Psoas muscle (tissue), 7 donors: ENCODE measurements at regions not wholly inside any gene's neighbourhood (a gene's known extent, or its start where the extent isn't known, plus 50 kb on each side); places are given as distances from the start of the nearest gene placed in this dataset.

ENCODE experiments used
- ATAC-seq, 4 donors: fragments of 200-7000 bp; cut with Tn5 transposase; one replicate each; pipeline ENCODE4 v1.9.1; 2020; ENCODE audit warnings: moderate library complexity in 3 of 4, mild to moderate bottlenecking in 2 of 4
- DNase-seq, 2 donors: peaks; one replicate each; pipeline ENCODE4 v3.0.0-alpha.2; 2020
- H3K27ac ChIP-seq: fragments of 200-600 bp; one replicate; pipeline ENCODE4 v1.8.0; 2022
- H3K27me3 ChIP-seq, 3 donors: fragments of 200-600 bp in 1 of 3; one replicate each; pipeline versions ENCODE4 v1.6.1 to v1.8.0; 2013 to 2022; ENCODE audit warnings: low read length in 2 of 3, mild to moderate bottlenecking in 2 of 3, moderate library complexity in 1 of 3; ENCODE audit not compliant: insufficient read depth in 3 of 3
- H3K36me3 ChIP-seq, 2 donors: fragments of 200-600 bp in 1 of 2; one replicate each; pipeline versions ENCODE4 v1.6.1 to v1.8.0; 2013 to 2022; ENCODE audit warnings: low read depth in 1 of 2, mild to moderate bottlenecking in 1 of 2, moderate library complexity in 1 of 2; ENCODE audit not compliant: insufficient read depth in 1 of 2
- H3K4me1 ChIP-seq: fragments of 200-600 bp; one replicate; pipeline ENCODE4 v1.8.0; 2022
- H3K4me3 ChIP-seq: fragments of 200-600 bp; one replicate; pipeline ENCODE4 v1.8.0; 2022; ENCODE audit warnings: mild to moderate bottlenecking
- H3K9me3 ChIP-seq: fragments of 200-600 bp; one replicate; pipeline ENCODE4 v1.8.0; 2022
- WGBS, 3 donors: extraction: QIAGEN DNeasy Blood & Tissue Kit; methylation state at CpG; one replicate each; pipeline versions ENCODE4 v1.1.6 to v1.1.7; 2013; 5-methylcytosine and 5-hydroxymethylcytosine counted together
- intact Hi-C, 2 donors: fragments of 100-400 bp; cut with DNase I; formaldehyde crosslinking; loops; one replicate each; pipeline versions ENCODE4 v1.11.0 to v1.14.2; 2022
- TF ChIP-seq, protein P1 (sequence below): fragments of 200-600 bp; IDR thresholded peaks from one replicate; pipeline ENCODE4 v1.8.0; 2022; ENCODE audit warnings: antibody characterized with exemption
- donor health status: healthy with polysubstance abuse.
- donor health status: DM: no; HTN: no; CAD: no; lungs with moderate emphysema.
- donor health status: Bipolar disorder and iron deficiency.
- donor health status: healthy.
- donor health status: DM: yes; HTN: yes; CAD: no.
- donor health status: DM: no; HTN: no; CAD: no.
- donor health status: DM: yes; HTN: yes; CAD: no.

DNA sequence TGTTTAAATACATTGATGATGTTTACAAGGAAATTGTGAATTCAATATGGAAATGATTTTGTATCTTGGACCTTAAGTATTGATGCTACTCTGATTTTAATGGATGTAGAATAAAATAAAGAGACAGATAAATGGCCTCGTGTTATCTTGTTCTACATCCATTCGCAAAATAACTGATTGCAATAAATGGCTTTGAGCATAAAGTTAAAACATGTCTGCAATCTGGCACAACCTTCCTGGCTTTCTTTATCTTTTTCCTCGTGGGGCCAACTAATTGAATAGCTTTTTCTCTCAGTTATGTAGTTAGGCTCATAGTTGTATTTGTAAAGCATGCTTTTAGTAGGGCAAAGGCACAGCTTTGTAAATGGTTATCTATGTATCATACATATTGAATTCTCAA, 691.4 kb downstream of the CDH8 start:
- Histone ChIP-seq H3K27me3 (no peaks in the 10 kb centered on the region), H3K4me3 (no peak overlapping the region), H3K36me3 (no peaks in the 10 kb centered on the region), H3K27ac (no peak overlapping the region), H3K4me1 (no peaks in the 10 kb centered on the region), H3K9me3 (no peaks in the 10 kb centered on the region)
- intact Hi-C loops = no loop called here
- WGBS, 3 donors = 66 to 70% (median 69%) methylated on average over 3 of the region's 3 CpGs
- ATAC-seq = no peak
- DNase-seq = no peak
- TF ChIP-seq, protein P1, sequence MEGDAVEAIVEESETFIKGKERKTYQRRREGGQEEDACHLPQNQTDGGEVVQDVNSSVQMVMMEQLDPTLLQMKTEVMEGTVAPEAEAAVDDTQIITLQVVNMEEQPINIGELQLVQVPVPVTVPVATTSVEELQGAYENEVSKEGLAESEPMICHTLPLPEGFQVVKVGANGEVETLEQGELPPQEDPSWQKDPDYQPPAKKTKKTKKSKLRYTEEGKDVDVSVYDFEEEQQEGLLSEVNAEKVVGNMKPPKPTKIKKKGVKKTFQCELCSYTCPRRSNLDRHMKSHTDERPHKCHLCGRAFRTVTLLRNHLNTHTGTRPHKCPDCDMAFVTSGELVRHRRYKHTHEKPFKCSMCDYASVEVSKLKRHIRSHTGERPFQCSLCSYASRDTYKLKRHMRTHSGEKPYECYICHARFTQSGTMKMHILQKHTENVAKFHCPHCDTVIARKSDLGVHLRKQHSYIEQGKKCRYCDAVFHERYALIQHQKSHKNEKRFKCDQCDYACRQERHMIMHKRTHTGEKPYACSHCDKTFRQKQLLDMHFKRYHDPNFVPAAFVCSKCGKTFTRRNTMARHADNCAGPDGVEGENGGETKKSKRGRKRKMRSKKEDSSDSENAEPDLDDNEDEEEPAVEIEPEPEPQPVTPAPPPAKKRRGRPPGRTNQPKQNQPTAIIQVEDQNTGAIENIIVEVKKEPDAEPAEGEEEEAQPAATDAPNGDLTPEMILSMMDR = no peak

DNA sequence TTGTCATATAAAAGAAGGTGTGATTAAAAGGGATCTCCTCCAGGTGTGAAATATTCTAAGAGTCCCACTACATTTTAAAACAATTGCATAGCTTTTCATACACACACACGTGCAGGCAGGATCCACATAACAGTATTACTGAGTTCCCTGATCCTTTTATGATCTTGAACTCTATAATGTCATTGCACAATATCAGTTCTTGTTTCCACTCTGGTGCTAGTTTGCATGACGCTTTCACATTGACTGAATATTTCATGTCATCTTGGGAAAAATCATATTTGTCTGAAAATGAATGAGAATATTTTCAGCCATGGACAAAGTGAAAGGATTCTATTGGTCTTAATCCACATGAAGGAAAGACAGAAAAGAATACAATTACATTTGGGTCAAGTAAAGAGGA, 703.8 kb downstream of the CDH8 start:
- TF ChIP-seq, protein P1 = no peak
- Histone ChIP-seq H3K4me3 (no peak overlapping the region), H3K27me3 (no peaks in the 10 kb centered on the region), H3K4me1 (no peaks in the 10 kb centered on the region), H3K27ac (no peak overlapping the region), H3K9me3 (no peaks in the 10 kb centered on the region), H3K36me3 (no peaks in the 10 kb centered on the region)
- intact Hi-C loops = no loop called here
- 66 to 71% (median 68%) methylated on average over 2 of the region's 2 CpGs for WGBS, 3 donors
- DNase-seq (no peak), ATAC-seq (no peak)

DNA sequence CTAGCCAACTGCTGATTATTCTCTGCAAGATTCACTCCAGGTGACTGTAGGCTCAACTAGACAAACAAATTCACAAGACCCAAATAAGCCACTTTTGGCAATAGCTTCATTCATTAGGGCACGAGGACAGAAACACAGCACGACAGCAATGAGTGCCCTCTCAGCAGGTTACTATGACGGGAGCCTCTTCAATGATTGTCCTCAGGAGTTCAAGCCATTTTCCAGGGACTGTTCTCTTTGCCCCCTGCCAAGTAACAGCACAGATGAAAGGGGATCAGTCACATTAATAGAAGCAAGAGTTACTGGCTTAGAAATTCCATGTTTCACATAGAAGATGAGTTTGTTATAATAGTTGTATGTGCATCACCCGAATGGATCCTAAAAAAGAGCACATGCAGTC, 712.2 kb downstream of the CDH8 start:
- intact Hi-C loops = no loop called here
- TF ChIP-seq, protein P1 = no peak
- Histone ChIP-seq H3K9me3 (no peaks in the 10 kb centered on the region), H3K4me1 (no peaks in the 10 kb centered on the region), H3K4me3 (no peak overlapping the region), H3K27me3 (no peaks in the 10 kb centered on the region), H3K36me3 (no peaks in the 10 kb centered on the region), H3K27ac (no peak overlapping the region)
- WGBS, 3 donors = 61 to 69% (median 65%) methylated on average over 4 of the region's 4 CpGs
- ATAC-seq = no peak
- DNase-seq = no peak

DNA sequence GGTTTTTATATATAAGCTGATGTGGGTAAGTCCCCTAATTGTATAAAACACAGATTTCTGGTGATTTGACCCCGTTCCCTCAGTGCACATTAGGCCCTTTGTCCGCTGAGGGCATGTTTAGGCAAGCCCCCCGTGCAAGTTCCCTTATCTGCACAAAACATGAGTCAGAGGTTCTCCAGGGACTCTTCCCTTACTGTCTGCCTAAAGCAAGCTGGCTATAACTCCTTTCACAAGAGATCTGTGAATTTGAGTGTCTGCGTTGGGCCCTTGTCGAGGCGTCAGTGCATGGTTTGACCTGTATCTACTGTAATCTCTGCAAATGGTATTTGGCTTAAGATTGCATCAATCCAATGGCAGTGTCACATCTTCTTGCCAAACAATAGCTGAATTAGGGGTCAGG, 712.8 kb downstream of the CDH8 start:
- ATAC-seq = no peak
- H3K27ac ChIP-seq = no peak overlapping the region
- no peak for DNase-seq
- intact Hi-C loops = no loop called here
- H3K4me3 ChIP-seq = no peak overlapping the region
- WGBS, 3 donors = 77 to 82% (median 81%) methylated on average over 6 of the region's 6 CpGs
- H3K36me3 ChIP-seq = no peaks in the 10 kb centered on the region
- no peaks in the 10 kb centered on the region for H3K9me3 ChIP-seq
- TF ChIP-seq, protein P1 = no peak
- H3K27me3 ChIP-seq = no peaks in the 10 kb centered on the region
- no peaks in the 10 kb centered on the region for H3K4me1 ChIP-seq

DNA sequence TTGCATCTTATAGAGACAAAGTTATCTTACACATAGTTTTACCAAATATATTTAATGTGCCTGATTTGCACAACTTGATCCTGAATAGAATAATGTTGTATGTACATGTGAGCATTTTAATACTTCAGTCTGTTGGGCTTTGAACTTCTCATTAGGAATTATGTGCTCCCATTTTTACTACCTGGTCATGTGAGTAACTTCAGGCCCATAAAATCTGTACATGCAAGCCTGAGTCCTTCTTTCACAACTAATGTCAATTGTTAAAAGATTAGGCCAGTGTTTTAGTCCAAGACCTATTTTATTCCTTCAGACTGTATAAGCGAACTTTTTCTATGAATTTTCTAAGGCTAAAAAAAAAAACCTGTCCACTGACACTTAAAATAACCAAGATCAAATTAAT, 715.4 kb downstream of the CDH8 start:
- Histone ChIP-seq H3K9me3 (no peaks in the 10 kb centered on the region), H3K36me3 (no peaks in the 10 kb centered on the region), H3K4me3 (no peak overlapping the region), H3K4me1 (no peaks in the 10 kb centered on the region), H3K27me3 (no peaks in the 10 kb centered on the region), H3K27ac (no peak overlapping the region)
- intact Hi-C loops = no loop called here
- whole genome bisulfite sequencing, 3 donors = 59 to 76% (median 66%) methylated on average over 1 of the region's 1 CpG
- ATAC-seq (no peak), DNase-seq (no peak)
- TF ChIP-seq, protein P1 = no peak
